VCaP (cell line): ENCODE measurements at regions not wholly inside any gene's neighbourhood (a gene's known extent, or its start where the extent isn't known, plus 50 kb on each side); places are given as distances from the start of the nearest gene placed in this dataset.

Experiments
- H3K27ac ChIP-seq: fragments of 450-650 bp; 2 replicates; pipeline ENCODE4 v1.5.1; 2017
- CTCF ChIP-seq: fragments of 450-650 bp; conservative IDR thresholded peaks from 2 replicates; pipeline ENCODE4 v1.5.1; 2017; ENCODE audit warnings: mild to moderate bottlenecking, moderate library complexity

- H3K27ac ChIP-seq = no peak overlapping the region
- no peak for TF ChIP-seq CTCF
These were observed 447.8 kb upstream of the FZD8 start for GRCh38 chr10:36089790-36090440.

- no peak for TF ChIP-seq CTCF
- no peak overlapping the region for H3K27ac ChIP-seq
These were observed 445.2 kb upstream of the FZD8 start for GRCh38 chr10:36087006-36088005.

- TF ChIP-seq CTCF = no peak
- H3K27ac ChIP-seq = no peak overlapping the region
These were observed 433.1 kb upstream of the FZD8 start for GRCh38 chr10:36075196-36075595.

GRCh38 chr10:36073796-36074345 lies 431.8 kb upstream of the FZD8 start:
- H3K27ac ChIP-seq = no peak overlapping the region
- TF ChIP-seq CTCF = no peak

- H3K27ac ChIP-seq = no peak overlapping the region
- no peak for TF ChIP-seq CTCF
These were observed 426.4 kb upstream of the FZD8 start for GRCh38 chr10:36068542-36068941.

GRCh38 chr10:36067748-36068147 lies 425.7 kb upstream of the FZD8 start:
- H3K27ac ChIP-seq = no peak overlapping the region
- TF ChIP-seq CTCF = no peak

- TF ChIP-seq CTCF = no peak
These were observed 424.8 kb upstream of the FZD8 start for GRCh38 chr10:36066850-36067249.

More at GRCh38 chr10:36066850-36067249, 424.8 kb upstream of the FZD8 start:
- no peak overlapping the region for H3K27ac ChIP-seq
